ENCODE measurements at regions not wholly inside any gene's neighbourhood (a gene's known extent, or its start where the extent isn't known, plus 50 kb on each side); places are given as distances from the start of the nearest gene placed in this dataset.

GRCh38 chr11:29957431-29957830 is 59.4 kb downstream of the KCNA4 start:
- TF ChIP-seq EZH2 (IDR thresholded peaks at IDR 0.05) = no peak
- no peak for TF ChIP-seq POLR2AphosphoS5 (IDR thresholded peaks at IDR 0.05; ENCODE audit: borderline replicate concordance, low read depth, low read length)
- TF ChIP-seq FOXP2 (optimal IDR thresholded peaks at IDR 0.05; ENCODE audit: control extremely low read depth, extremely low read length, insufficient read depth) = no peak
